ENCODE measurements at regions not wholly inside any gene's neighbourhood (a gene's known extent, or its start where the extent isn't known, plus 50 kb on each side); places are given as distances from the start of the nearest gene placed in this dataset.

DNA sequence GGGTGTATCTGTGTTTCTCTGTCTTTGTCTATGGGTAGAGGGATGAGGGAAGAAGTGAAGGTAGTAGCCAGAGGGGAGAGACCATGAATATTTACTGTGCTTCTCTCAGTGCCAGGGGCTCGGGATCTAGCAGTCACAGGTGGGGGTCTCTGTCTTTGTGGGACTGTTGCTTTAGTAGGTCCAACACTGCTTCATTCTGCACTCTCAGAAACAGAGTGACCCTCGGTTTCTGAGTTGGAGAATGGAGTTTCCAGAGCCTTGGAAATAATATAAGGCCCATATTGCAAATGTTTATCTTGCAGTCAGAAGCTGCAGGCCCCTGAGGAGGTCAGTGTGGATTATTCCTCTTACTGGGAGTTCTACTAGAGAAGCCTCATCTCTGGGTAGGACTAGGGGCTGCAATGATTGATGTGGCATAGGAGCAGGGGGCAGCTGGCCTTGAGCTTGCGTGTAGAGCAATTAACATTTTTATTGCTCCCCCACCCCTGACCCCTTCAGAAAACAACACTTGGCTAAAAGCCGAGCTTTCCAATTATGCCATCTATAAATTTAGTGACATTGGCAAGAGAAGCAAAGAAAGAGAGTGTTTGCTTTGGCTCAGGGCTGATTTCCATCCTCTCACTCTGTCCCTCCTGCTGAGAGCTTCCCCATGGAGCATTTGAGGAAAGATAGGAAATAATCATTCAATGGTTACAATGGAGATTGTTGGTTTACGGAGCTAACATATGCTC lies 55.0 kb upstream of the TRPC7 start:
- no peak for TF ChIP-seq EZH2 (IDR thresholded peaks at IDR 0.05; ENCODE audit: insufficient read depth, poor library complexity, severe bottlenecking)
- no peak for TF ChIP-seq EZH2phosphoT487 (IDR thresholded peaks at IDR 0.05; ENCODE audit: insufficient read depth, low read depth)
